Smooth muscle cell (in vitro differentiated cells): ENCODE measurements at regions not wholly inside any gene's neighbourhood (a gene's known extent, or its start where the extent isn't known, plus 50 kb on each side); places are given as distances from the start of the nearest gene placed in this dataset.

Source experiments
- DNase-seq: peaks from one replicate; lab custom pipeline; 2025; ENCODE audit not compliant: unreplicated experiment; lab: John Stamatoyannopoulos, UW
- H2AFZ ChIP-seq: fragments of 200-600 bp; sonication (generic); 2 replicates; pipeline ENCODE4 v1.6.0; 2016; ENCODE audit warnings: antibody characterized with exemption, low read depth, mild to moderate bottlenecking
- H3F3A ChIP-seq: fragments of 200-600 bp; sonication (generic); 2 replicates; pipeline ENCODE4 v1.6.0; 2017; ENCODE audit warnings: antibody characterized with exemption, low read depth
- H3K27ac ChIP-seq: fragments of 200-600 bp; sonication (generic); 2 replicates; pipeline ENCODE4 v1.5.1; 2016; ENCODE audit warnings: low read depth, mild to moderate bottlenecking
- H3K27me3 ChIP-seq: fragments of 200-600 bp; sonication (generic); 2 replicates; pipeline ENCODE4 v1.6.1; 2016; ENCODE audit warnings: low read depth, mild to moderate bottlenecking
- H3K36me3 ChIP-seq: fragments of 200-600 bp; sonication (generic); 2 replicates; pipeline ENCODE4 v1.5.1; 2016; ENCODE audit warnings: low read depth
- H3K4me1 ChIP-seq: fragments of 200-600 bp; sonication (generic); 2 replicates; pipeline ENCODE4 v1.5.1; 2016; ENCODE audit warnings: low read depth
- H3K4me2 ChIP-seq: fragments of 200-600 bp; sonication (generic); 2 replicates; pipeline ENCODE4 v1.6.0; 2016; ENCODE audit warnings: mild to moderate bottlenecking
- H3K4me3 ChIP-seq: fragments of 200-600 bp; sonication (generic); 2 replicates; pipeline ENCODE4 v1.5.1; 2016; ENCODE audit warnings: mild to moderate bottlenecking
- H3K79me2 ChIP-seq: fragments of 200-600 bp; sonication (generic); 2 replicates; pipeline ENCODE4 v1.6.0; 2016; ENCODE audit warnings: low read depth, mild to moderate bottlenecking
- H3K9ac ChIP-seq: fragments of 200-600 bp; sonication (generic); 2 replicates; pipeline ENCODE4 v1.6.0; 2016; ENCODE audit warnings: low read depth
- H3K9me3 ChIP-seq: fragments of 200-600 bp; sonication (generic); replicated peaks from 2 replicates; pipeline ENCODE4 v1.5.1; 2016; ENCODE audit warnings: low read depth
- H4K20me1 ChIP-seq: fragments of 200-600 bp; sonication (generic); 2 replicates; pipeline ENCODE4 v1.6.0; 2016; ENCODE audit warnings: low read depth
- CTCF ChIP-seq: fragments of 200-600 bp; sonication (generic); IDR thresholded peaks from 2 replicates; pipeline ENCODE4 v1.5.1; 2017; ENCODE audit warnings: borderline replicate concordance, mild to moderate bottlenecking, antibody characterized with exemption; ENCODE audit not compliant: insufficient read depth, poor library complexity, severe bottlenecking
- WGBS: methylation state at CpG from one replicate; pipeline ENCODE4 v1.1.7; 2016; ENCODE audit warnings: low lambda C conversion rate; 5-methylcytosine and 5-hydroxymethylcytosine counted together

GRCh38 chr16:35711958-35712357 is 2252.5 kb downstream of the TP53TG3F start:
- Histone ChIP-seq H3K4me2 (no peak overlapping the region), H3K27me3 (no peaks in the 10 kb centered on the region), H3K36me3 (no peaks in the 10 kb centered on the region), H3K79me2 (no peaks in the 10 kb centered on the region), H4K20me1 (no peaks in the 10 kb centered on the region), H3F3A (no peaks in the 10 kb centered on the region), H3K9me3 (peaks cover 30% of the 10 kb centered on the region), H3K9ac (no peak overlapping the region), H3K27ac (no peak overlapping the region), H3K4me3 (no peak overlapping the region), H3K4me1 (no peaks in the 10 kb centered on the region), H2AFZ (no peak overlapping the region)
- no peak for DNase-seq
- 79% methylated on average over 5 of the region's 5 CpGs for WGBS
- TF ChIP-seq CTCF: no peak

- no peak overlapping the region for H3K9ac ChIP-seq
- no peaks in the 10 kb centered on the region for H4K20me1 ChIP-seq
- TF ChIP-seq CTCF: no peak
- no peaks in the 10 kb centered on the region for H3K4me1 ChIP-seq
- no peak overlapping the region for H3K4me3 ChIP-seq
- no peak overlapping the region for H3K4me2 ChIP-seq
- no peak overlapping the region for H2AFZ ChIP-seq
- no peaks in the 10 kb centered on the region for H3K27me3 ChIP-seq
- H3K9me3 ChIP-seq: peaks cover 11% of the 10 kb centered on the region
- H3K27ac ChIP-seq: no peak overlapping the region
- no peak for DNase-seq
- no peaks in the 10 kb centered on the region for H3F3A ChIP-seq
- no peaks in the 10 kb centered on the region for H3K36me3 ChIP-seq
- no peaks in the 10 kb centered on the region for H3K79me2 ChIP-seq
- WGBS: 66% methylated on average over 7 of the region's 7 CpGs
Observed at GRCh38 chr16:35713762-35714650, 2254.6 kb downstream of the TP53TG3F start.

GRCh38 chr16:35714665-35715064 is 2255.3 kb downstream of the TP53TG3F start:
- DNase-seq: no peak
- no peak overlapping the region for H3K4me3 ChIP-seq
- H2AFZ ChIP-seq: no peak overlapping the region
- H3K4me1 ChIP-seq: no peaks in the 10 kb centered on the region
- H4K20me1 ChIP-seq: no peaks in the 10 kb centered on the region
- no peaks in the 10 kb centered on the region for H3F3A ChIP-seq
- WGBS: 72% methylated on average over 3 of the region's 3 CpGs
- H3K79me2 ChIP-seq: no peaks in the 10 kb centered on the region
- no peak for TF ChIP-seq CTCF
- H3K27ac ChIP-seq: no peak overlapping the region
- H3K4me2 ChIP-seq: no peak overlapping the region
- H3K36me3 ChIP-seq: no peaks in the 10 kb centered on the region
- no peak overlapping the region for H3K9ac ChIP-seq
- no peaks in the 10 kb centered on the region for H3K27me3 ChIP-seq
- H3K9me3 ChIP-seq: peaks cover 6% of the 10 kb centered on the region

GRCh38 chr16:35724551-35724950 is 2265.1 kb downstream of the TP53TG3F start:
- Histone ChIP-seq H3K9ac (no peak overlapping the region), H3K79me2 (no peaks in the 10 kb centered on the region), H4K20me1 (no peaks in the 10 kb centered on the region), H3K4me1 (no peaks in the 10 kb centered on the region), H3K27ac (no peak overlapping the region), H3K4me2 (no peak overlapping the region), H3K36me3 (no peaks in the 10 kb centered on the region), H3K4me3 (no peak overlapping the region), H2AFZ (no peak overlapping the region), H3F3A (no peaks in the 10 kb centered on the region), H3K9me3 (no peaks in the 10 kb centered on the region), H3K27me3 (no peaks in the 10 kb centered on the region)
- no peak for TF ChIP-seq CTCF
- DNase-seq: no peak
- 50% methylated on average over 3 of the region's 3 CpGs for WGBS
